ENCODE measurements at regions not wholly inside any gene's neighbourhood (a gene's known extent, or its start where the extent isn't known, plus 50 kb on each side); places are given as distances from the start of the nearest gene placed in this dataset.

DNA sequence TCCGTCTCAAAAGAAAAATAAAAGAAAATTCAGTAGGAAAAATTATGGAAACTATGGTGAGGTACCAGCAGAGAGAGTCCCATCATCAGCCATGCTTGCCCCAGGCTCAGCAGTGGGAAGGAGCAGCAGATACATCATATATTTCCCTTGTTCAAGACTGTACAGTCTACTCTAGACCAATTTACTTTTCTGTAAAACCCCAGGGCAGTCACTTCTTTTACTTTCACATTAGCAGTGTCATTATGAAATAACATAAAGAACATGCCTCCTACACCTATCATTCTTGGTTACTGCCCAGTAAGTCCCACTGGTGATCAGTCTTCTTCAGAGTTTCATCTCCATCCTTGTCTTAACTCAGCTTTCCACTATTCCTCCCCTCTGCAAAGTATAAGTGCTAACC lies 1145.0 kb downstream of the MAT2B start:
- DNase-seq, result no peak

DNA sequence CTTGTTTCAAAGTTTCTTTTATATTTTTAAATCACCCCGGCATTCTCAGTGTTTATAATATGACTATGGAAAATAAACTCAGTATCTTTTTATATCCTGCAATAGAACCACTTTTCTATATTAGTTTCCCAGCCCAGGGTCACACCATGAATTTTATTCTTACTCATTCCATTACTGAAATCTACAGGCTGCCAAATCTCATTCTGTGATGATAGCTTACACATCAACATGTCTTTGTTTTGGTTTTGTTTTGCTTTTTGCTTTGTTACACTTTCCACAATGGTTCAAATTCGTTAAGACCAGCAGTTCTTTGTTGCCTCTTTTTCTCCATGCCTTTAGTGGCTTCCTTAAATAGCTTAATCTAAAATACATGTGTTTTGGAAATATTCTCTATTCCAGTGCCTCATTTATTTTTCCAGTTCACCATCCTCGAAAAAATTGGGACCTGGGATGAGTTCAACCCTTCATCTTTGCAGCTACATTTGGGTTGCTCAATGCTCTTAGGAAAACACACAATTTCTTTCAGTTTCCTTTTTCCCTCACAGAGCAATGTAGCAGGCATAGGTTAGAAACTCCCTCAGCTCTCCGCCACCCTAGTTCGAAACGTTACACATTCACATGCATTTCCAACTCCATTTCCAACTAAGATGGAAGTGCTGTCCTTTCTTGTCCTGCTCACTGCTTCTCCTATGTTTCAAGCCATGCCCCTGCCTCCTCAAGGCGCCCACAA lies 1146.3 kb downstream of the MAT2B start:
- DNase-seq, result no peak

DNA sequence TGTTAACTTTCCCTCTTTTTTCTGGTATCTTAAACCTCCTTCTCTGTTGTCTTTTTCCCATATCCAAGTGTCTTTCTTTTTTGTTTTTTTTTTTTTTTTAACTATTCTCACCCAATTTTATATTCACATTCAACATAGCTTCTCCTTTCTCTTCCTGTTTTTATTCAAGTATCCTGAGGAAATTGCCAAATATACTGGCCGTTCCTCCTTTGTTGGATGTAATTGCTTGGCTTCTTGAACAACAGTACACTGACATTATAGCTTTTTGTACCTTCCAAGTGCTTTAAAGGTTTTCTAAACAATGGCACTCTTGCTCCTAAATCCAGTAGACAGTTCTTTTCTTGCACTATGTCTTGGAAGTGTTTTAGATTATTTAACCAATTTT lies 1146.8 kb downstream of the MAT2B start:
- DNase-seq, result no peak

DNA sequence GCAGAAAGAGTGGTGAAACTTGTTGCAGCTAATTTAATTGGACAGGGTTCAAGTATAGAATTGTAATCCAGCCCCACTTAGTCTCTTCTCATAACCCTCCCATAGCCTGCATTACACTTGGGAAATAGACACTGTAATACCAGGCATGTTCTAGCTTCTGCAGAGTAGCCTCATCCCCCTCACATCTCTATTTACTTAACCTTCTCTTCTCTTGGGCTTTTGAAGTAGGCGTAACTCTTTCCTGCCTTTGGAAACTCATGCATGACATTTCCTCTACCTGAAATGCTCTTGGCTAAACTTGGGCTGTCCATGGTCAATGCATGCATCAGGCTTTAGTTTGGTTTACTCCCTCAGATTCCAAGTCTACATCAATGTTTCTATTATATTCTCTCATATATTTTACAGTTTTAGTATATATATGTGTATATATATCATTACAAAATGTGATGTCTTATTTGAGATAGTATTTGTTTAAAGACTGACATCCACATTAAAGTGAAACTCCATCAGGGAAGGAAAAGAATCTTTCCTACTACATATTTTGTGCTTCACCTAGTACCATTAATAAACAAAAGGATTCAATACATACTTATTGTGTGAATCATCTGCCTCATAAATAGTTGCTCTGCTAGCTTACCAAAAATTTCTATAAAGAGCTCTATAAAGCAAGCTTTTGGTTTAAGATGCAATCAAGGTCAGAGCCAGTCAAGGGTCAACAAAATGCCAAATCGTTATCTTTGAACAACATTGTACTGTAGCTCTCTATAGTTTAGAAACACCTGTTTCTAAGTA lies 1158.0 kb downstream of the MAT2B start:
- DNase-seq, result peak; percentile 26

DNA sequence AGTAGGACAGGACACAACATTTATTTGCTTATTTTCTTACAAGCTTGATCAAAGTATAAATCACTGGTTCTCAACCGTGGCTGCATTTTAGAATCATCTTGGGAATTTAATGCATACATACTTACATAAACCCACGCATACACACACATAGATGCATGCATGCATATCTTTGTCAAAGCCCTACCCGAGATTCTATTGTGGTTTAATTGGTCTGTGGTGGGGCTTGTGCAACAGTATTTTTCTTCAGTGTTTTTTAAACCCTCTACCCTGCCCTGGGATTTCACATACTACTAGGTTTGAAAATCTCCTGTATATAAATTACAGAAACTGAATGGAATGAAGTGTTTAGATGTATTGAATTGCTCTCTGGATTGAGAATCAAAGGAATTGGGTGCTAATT lies 1166.2 kb downstream of the MAT2B start:
- DNase-seq, result peak; percentile 60

DNA sequence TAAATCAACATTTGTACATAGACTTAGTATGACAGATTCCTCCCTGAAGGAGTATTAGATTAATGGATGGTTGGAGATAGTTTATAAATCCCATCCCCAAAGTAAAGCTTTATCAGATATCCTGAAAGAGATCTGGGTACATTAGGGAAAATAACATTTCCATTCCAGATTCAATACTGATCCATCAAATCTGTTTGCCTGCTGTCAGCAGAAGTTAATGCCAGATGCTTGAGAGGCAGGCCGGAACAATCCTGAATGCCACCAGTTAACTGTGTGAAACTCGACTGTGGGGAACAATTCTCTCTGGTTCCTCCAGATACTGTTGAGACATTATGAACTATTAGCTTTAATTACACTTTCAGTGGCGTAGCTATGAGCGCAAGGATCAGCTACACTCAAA lies 1166.8 kb downstream of the MAT2B start:
- DNase-seq, result no peak

DNA sequence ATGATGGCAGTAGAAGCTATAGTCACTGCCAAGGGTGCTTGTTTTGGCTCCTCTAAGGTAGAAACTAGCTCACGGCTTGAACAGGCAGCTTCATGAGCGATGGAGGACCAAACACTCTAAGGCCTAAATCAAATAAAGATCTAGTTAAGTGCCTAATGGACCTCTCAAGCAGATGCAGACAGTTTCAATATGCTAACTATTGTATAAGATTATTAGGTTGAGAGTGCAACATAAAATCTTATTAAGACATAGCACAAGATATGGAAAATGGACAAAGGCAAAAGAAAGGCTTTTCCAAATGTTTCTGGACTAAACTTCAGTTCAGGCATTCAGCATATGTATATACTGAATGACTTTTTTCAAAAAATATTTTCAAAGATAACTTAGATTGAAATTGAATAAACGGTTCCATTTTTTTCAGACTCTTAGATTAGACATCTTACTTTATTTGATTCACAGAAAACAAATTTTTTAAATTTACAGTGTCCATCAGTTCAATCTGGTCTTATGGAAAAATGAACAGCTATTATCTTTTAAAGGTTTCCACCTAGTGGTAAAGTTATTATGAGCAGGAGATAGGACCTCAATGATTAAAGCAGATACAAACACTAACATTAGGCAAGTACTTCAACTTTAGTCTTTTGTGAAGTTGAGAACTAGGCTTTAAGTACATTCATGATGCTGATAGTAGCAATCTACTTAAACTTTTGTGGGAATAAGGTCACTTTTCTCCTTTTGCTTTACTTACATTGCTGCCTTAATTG lies 1167.7 kb downstream of the MAT2B start:
- peak; percentile 22 for DNase-seq

DNA sequence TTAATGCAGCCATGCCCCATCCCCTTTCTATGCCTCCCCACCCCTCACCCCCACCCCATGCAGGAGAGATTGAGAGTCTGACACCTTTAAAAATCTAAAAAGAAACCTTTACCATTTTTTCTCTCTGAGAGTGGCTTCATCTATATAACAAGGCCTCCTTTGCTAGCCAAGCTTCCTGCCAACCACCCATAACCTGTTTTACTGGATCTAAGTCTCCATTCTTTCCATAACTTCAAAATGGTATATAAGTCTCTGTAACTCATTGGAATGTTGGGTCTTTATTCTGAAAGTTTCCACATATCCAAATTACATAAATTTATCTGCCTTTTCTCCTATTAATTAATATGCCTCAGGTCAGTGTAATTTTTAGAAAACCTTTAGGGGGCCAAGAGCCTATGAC lies 1174.0 kb downstream of the MAT2B start:
- DNase-seq, result no peak

DNA sequence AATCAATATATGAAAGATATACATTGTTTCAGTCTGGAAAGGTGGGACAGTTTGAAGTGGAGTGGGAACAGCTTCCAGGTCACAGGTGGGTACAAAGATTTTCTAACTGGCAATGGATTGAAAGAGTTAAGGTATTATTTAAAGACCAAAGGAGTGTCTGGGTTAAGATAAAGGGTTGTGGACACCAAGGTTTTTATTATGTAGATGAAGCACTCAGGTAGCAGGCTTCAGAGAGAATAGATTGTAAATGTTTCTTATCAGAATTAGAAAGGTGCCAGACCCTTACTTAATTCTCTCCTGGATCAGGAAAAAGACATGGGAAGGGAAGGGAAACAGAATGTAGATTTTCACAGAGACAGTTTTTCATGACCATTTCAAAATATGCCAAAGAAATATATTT lies 1174.8 kb downstream of the MAT2B start:
- DNase-seq, result no peak

DNA sequence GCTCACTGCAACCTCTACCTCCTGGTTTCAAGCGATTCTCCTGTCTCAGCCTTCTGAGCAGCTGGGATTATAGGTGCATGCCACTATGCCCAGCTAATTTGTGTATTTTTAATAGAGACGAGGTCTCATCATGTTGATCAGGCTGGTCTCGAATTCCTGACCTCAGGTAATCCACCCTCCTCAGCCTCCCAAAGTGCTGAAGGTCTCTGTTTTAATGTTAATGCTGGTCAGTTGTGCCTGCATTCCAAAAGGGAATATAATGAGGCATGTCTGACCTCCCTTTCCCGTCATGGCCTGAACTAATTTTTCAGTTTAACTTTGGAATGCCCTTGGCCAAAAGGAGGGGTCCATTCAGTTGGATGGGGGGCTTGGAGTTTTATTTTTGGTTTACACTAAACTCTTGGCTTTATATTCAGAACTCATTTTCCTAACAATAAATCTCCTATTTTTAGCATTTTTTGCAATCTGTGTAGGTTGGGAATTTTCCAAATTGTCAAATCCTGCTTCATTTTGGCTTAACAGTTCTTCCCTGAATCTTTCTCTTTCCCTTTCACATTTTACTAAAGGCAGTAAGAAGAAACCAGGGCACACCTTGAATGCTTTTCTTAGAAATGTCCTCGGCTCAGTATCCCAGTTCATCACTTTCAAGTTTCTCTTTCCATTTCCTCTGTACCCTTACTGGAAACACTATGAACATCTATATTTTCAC lies 1175.5 kb downstream of the MAT2B start:
- DNase-seq, result no peak

DNA sequence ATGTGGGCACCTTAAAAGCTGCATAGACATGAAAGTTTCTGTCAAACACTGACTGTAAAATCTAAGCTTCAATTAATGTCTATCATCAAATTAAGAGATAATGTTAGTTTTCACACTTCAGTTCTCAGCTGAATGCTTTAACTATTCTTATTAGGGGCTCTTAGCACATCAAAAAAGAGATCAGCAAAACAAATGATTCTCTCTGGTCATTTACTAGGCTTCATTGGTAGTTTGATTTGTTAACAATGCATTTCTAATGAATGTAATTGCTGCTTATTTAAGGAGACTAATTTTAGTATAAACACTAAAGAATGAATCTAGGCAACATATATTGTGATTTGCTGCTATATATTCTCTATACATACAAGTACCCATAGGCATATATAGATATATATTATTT lies 1182.0 kb downstream of the MAT2B start:
- DNase-seq, result no peak

DNA sequence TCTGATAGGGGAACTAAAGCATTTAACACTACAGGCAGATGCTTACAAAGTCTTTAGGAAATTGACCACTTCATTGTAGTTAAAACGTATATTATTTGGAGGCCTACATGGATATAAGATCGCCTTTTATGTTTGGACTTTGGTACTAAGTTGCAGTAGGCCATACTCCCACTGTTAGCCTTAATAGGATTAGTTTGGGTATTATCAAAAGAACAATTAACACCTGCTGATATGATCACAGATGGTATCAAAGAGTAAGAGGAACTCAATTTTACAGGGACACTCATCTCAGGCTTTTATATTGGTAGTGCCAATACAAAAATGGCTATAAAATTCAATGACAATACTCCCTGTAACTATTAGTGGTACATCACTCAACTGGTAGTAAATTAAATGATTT lies 1183.0 kb downstream of the MAT2B start:
- DNase-seq, result no peak

DNA sequence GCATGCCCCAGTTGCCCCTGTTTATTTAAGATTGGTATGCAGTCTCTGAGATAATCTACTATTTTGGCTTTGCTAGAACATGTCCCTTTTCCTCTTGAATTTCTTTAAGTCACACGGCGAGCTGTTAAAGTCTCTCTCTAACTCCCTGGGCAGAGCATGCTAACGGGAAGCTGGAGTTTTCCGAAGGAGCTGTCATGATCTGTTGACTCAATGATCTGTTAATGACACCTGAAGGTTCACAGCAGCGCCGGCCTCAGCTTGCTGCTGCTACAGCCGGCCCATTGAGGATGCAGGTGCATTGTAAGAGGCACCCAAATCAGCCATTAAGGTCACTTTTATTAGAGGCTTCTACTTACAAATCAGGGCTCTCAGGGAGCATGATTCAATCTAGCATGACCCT lies 1203.4 kb downstream of the MAT2B start:
- no peak for DNase-seq

DNA sequence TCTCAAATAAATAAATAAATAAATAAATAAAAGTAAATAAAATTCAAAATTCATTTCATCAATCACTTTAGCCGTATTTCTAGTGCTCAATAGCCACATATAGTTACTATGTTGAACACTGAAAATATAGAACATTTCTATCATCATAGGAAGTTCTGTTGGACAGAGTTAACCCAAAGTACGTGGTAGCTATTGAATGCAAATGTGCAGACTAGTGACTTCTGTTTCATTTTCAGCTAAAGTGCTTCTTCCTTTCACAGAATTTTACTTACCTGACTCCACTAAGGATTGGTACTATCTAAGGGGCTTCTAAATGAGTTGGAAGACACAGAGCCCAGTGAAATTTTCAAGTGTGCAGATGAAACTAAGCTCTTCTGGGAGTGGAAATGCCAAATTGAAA lies 1208.3 kb downstream of the MAT2B start:
- no peak for DNase-seq

DNA sequence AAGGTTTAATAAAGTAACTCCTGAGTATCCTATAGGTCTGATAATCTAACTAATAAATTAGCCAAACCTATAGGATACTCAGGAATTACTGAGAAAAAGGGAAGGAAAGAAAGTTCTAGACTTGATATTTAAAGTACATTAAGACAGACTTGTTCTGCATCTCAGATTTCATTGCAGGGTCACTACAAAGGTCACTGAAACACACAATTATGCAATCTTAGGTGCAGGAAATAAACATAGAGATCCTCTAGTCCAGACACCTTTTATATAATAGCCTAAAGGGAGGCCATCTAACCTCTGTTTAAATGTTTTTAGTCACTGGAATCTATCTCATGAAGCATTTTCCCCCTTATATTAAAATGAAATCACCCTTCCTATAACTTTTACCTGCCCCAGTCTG lies 1215.7 kb downstream of the MAT2B start:
- DNase-seq, result no peak

DNA sequence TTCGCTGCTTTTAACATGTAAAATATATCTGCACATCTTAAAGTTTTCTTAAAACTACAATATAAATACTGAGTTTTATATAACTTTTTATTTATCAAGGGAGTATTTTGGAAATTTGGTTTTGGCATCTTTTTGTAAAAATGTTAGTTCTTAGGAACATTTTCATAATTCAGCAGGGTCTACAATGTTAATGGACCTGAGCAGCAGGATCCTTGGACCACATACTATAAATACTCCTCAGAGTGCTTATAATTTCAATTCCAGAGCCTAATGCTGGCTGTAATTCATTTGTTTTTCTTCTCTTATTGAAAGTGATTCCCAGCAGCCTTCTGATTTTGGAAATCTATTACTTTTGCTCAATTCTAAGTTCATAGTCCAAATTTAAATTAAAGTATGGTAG lies 1216.2 kb downstream of the MAT2B start:
- no peak for DNase-seq

DNA sequence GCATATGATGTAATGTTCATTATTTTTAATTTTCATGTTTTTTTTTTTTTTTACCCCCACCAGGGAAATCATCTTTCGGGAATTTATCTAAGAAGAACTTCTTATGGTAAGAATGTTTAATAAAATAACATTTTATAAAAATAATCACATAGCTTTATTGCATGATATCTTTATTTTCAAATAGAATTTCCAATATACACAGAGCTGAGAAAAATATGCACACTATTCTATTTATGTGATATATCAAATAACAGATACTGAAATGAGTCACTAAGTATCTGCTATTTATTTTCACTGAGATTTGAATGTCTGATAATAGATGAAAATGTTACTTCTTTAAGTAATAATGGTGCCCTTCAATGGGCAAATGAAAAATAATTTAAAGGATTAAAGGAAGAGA lies 1217.3 kb downstream of the MAT2B start:
- DNase-seq, result no peak

DNA sequence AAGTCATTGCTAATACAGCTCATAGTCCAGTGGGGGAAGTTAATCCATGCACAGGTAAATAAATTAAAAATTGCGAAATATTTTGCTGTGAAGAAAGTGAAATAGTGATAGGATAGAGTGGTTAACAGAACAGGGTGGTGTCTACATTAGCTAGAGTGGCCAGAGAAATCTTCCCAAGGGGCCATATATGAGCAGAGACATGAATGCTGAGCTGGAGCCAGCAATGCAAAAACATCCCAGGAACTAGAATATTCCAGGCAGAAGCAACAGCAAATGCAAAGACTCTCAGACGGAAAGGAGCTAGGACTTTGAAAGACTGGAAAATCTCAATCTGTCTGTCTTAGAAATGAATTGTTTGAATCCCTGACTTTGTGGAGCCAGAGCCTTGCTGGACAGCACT lies 1221.6 kb downstream of the MAT2B start:
- DNase-seq, result no peak

DNA sequence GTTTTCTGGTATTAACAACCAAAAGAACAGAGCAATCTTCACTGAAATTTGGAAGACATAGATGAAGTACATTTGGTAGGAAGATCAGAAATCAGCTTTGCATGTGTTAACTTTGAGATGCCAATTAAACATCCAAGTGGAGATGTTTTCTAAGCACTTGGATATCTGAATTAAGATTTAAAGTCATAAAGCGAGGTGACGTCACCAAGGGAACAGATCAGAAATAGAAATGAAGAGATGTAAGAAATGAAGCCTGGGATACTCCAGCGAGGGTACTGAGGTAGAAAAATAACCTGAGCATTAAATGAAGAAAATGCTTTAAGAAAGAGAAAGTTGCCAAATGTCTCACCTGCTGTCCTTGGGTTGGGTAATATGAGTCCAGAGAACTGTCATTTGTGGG lies 1223.3 kb downstream of the MAT2B start:
- DNase-seq, result no peak

DNA sequence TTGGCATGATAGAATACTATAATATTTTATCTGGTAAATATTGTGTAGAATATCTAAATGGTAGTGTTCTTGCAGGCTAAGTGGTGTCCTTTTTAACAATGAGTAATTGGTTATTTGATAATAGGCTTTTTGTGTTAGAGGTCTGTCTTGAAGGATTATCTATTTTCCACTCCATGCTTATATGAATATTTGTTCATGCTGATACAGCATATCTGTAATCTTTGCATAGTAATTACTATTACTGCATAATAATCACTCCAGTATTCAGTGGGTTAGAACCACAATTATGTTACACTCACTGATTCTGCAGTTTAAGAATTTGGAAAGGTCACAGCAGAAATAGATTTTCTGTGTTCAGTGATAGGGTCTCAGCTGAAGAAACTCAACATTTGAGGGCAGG lies 1229.9 kb downstream of the MAT2B start:
- no peak for DNase-seq

DNA sequence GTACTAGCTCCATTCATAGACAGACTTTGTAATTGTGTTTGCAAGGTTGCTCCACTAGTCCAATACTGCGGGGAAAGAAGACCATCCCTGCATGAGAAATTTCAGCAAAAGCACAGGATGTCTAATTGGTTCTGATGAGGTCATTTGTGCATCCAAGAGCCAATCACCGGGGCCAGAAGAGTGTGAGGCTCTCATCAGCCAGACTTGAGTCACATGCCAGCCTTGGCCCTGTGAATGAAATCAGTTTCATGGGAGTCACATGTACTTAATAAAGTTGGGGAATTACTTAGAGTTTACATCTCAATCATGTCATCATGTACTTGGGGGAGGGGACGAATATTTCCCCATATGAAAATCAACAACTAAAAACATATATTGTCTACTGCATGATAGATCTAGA lies 1236.0 kb downstream of the MAT2B start:
- DNase-seq, result no peak

DNA sequence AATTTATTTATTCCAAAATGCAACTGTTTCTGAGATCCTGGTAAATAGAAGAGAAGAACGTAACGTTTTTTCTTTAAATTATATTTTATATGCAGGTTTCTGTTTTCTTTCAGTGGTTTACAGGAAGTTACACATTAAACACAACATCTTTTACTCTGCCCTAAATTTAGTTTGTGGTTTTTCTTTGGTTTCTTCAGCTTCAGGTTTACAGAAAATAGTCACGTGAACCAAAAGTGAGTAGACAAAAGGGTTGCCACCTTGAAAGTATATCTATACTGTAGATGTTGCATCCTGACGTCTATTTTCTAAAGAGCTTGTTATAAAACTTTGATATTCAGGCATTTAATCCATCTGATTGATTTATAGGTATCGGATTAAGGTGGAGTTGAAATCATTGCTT lies 1236.6 kb downstream of the MAT2B start:
- no peak for DNase-seq

DNA sequence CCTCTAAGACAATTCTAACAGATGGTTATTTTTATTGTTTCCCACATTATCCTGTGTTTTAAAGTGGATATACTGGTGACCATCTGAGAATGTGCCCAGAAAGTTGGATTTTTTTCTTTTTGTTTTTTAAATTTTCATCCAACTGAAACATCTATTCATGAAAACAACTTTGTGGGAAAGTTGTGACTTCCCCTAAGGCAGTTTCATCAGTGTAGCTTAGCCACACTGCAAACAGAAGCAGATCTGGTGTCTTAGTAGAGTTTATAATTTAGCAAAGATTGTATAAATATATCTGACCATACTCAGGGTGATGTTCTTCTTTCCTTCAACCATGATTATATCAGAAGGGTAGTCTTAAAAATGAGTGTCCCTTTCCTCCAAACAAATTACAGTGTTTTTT lies 1241.3 kb downstream of the MAT2B start:
- DNase-seq, result no peak
